MG63 (cell line): ENCODE measurements at regions not wholly inside any gene's neighbourhood (a gene's known extent, or its start where the extent isn't known, plus 50 kb on each side); places are given as distances from the start of the nearest gene placed in this dataset.
A peak's percentile ranks its signal among the peaks of the same experiment; 100 is the strongest.
"Not testable (repeated sequence)": the region's sequence is repeated elsewhere in the genome, so short reads cannot be mapped to it uniquely, and the experiment has no call there.

Experiments
- DNase-seq: peaks from one replicate; pipeline ENCODE4 v3.0.0-alpha.2; 2020
- H3K27me3 ChIP-seq: fragments of 250-450 bp; sonication (Bioruptor Pico); 2 replicates; pipeline ENCODE4 v1.5.1; 2020; ENCODE audit warnings: mild to moderate bottlenecking, moderate library complexity
- H3K36me3 ChIP-seq: fragments of 250-450 bp; sonication (Bioruptor Pico); 2 replicates; pipeline ENCODE4 v1.5.1; 2020; ENCODE audit warnings: mild to moderate bottlenecking, moderate library complexity
- H3K4me3 ChIP-seq: fragments of 250-450 bp; sonication (Bioruptor Pico); 2 replicates; pipeline ENCODE4 v1.5.1; 2020; ENCODE audit warnings: mild to moderate bottlenecking, moderate library complexity
- H3K9me3 ChIP-seq: fragments of 250-450 bp; sonication (Bioruptor Pico); 2 replicates; pipeline ENCODE4 v1.5.1; 2020; ENCODE audit warnings: mild to moderate bottlenecking, moderate library complexity

DNA sequence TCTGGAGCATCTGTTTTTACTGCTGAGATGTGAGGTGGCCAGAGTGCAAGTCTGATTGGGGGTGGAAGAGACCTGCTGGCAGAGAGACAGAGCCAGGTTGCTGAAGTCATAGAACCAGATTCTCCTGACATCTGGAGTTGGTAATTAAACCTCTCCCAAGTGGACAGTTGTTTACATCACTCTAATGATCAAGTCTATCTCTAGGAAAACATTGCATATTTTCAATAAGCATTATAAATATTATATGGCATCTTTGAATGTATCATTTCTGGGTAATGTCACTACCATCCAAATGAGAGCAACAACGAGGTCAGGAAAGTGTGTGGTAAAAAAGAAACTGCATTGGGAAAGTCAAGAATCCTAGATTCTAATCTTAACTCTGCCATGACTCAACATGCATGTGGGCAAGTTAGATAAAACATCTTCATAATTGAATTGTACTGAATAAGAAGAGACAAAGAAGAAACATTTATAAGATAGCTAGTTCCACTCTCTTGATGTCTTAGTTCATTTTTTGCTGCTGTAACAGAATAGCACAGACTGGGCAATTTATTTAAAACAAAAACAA lies 351.2 kb upstream of the API5 start:
- H3K4me3 ChIP-seq = no peak overlapping the region
- H3K9me3 ChIP-seq = no peaks in the 10 kb centered on the region
- H3K27me3 ChIP-seq = peaks cover 9% of the 10 kb centered on the region
- H3K36me3 ChIP-seq = no peaks in the 10 kb centered on the region
- no peak for DNase-seq

- Histone ChIP-seq H3K36me3 (no peaks in the 10 kb centered on the region), H3K4me3 (no peak overlapping the region), H3K9me3 (no peaks in the 10 kb centered on the region), H3K27me3 (peaks cover 9% of the 10 kb centered on the region)
- no peak for DNase-seq
Measured at GRCh38 chr11:42967653-42968052, 344.1 kb upstream of the API5 start.

DNA sequence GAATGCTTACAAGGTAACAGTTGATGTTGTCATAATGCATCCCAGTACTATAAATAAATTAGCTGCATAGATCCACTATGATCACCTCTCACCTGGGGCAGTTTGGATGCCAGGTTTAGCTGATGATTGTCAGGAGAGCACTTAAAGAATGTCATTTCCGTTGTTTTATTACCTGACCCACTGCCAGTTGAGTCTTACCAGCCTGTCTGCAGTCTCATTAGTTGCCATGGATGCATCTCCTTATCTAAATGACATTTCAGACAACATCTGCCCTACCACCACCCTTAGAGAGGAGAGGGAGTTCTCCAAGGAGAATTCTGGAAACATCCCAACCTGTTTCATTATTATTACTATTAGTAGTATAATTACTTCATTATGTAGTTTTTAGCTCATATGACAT lies 339.1 kb upstream of the API5 start:
- H3K4me3 ChIP-seq = no peak overlapping the region
- H3K9me3 ChIP-seq = no peaks in the 10 kb centered on the region
- no peaks in the 10 kb centered on the region for H3K27me3 ChIP-seq
- no peak for DNase-seq
- no peaks in the 10 kb centered on the region for H3K36me3 ChIP-seq

GRCh38 chr11:42974510-42975179 lies 337.2 kb upstream of the API5 start:
- DNase-seq = no peak
- no peak overlapping the region for H3K4me3 ChIP-seq
- H3K27me3 ChIP-seq = no peaks in the 10 kb centered on the region
- no peaks in the 10 kb centered on the region for H3K9me3 ChIP-seq
- no peaks in the 10 kb centered on the region for H3K36me3 ChIP-seq

GRCh38 chr11:42975180-42975529 lies 336.6 kb upstream of the API5 start:
- DNase-seq = no peak
- H3K9me3 ChIP-seq = no peaks in the 10 kb centered on the region
- H3K4me3 ChIP-seq = no peak overlapping the region
- no peaks in the 10 kb centered on the region for H3K36me3 ChIP-seq
- H3K27me3 ChIP-seq = no peaks in the 10 kb centered on the region

DNA sequence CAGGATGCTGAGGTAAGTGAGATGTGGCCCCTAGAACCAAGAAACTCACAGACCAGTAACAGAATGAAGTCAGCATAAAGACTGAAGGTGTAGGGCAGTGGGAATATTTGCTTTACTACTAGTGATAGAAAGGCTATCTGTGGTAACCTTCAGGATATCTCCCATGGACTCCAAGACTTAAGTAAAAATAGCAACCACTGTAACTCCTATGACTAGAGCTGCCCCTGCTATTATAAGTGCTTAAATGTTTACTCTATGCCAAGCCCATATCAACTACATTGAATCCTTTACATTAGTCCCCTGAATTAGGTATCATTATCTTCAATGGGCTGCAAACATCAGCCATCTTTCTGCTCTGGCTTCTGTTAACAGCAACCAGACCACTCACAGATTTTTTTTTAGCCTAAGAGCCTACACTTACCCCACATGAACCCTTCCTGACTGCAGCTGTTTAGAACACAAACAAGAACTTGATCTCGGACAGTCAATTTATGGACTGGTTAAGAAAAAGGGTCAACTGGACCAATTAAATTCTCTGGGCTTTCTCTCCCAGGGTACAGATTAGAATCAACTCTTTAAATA lies 335.1 kb upstream of the API5 start:
- Histone ChIP-seq H3K4me3 (no peak overlapping the region), H3K36me3 (no peaks in the 10 kb centered on the region), H3K9me3 (no peaks in the 10 kb centered on the region), H3K27me3 (no peaks in the 10 kb centered on the region)
- no peak for DNase-seq

GRCh38 chr11:42992594-42992993 lies 319.2 kb upstream of the API5 start:
- Histone ChIP-seq H3K27me3 (no peaks in the 10 kb centered on the region; the same call in 1 of the 2 replicates), H3K9me3 (no peaks in the 10 kb centered on the region), H3K4me3 (no peak overlapping the region), H3K36me3 (no peaks in the 10 kb centered on the region)
- no peak for DNase-seq

DNA sequence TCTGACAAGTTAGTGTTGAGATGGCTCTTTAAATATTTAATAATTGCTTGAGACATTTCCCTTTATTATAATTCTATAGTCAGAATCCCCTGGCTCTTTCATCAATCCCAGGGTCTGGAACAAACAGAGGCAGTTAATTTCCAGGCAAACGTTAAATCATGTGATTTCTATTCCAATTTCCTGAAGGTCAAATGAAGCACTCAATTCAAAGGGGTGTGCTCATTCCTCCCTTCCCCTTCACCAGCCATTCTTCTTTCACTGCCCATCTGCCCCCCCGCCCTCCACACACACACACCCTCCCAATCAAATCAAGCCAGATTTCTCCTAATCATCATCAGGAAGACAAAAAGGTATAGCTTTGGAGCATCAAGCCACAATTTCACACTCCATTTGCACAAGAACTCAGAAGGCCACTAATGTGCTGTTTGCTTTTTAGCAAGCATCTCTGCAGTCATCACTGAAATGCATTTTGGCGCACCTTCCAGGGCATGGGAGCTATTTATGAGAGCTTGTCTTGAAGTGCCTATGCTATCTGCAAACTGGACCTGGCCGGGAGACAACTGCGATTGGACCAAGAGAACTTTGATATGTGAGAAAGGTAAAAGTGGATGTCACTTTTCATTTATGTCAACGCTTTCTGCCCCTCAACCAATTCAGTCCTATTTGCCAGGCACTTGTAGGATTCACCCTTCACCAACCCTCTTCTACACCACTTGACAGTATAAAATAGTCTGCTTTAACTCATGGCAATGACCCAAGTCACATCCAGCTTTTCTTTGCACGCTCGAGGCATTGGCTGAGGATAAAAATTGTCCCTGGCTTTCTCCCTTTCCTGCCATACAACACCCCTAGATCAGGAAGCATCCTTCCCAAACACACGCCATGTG lies 315.1 kb upstream of the API5 start:
- Histone ChIP-seq H3K27me3 (no peaks in the 10 kb centered on the region; the same call in 1 of the 2 replicates), H3K36me3 (no peaks in the 10 kb centered on the region), H3K4me3 (no peak overlapping the region), H3K9me3 (no peaks in the 10 kb centered on the region)
- no peak for DNase-seq

GRCh38 chr11:43004879-43005278 lies 306.9 kb upstream of the API5 start:
- H3K27me3 ChIP-seq, DNase-seq, H3K36me3 ChIP-seq, H3K9me3 ChIP-seq, H3K4me3 ChIP-seq: not testable (repeated sequence)

DNA sequence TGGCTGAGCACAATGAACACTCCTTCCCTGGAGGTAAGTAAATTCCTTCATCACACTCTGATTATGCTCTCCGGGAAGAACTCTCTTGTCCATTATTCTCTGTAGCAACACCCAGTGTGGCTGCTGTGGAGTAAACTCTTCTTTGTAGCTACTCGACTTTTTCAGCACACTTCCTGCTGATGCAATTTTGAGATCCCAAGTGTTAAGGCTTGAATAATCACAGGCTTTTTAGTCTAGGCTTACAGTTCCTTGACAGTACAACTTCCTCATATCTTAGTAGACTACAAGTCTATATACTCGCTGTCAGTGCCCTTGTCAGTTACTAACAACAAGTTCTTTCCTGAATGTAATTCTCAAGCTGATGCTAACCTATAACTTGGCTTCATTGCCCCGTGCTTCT lies 301.8 kb upstream of the API5 start:
- Histone ChIP-seq H3K27me3 (peaks cover 4% of the 10 kb centered on the region; the same call in 1 of the 2 replicates), H3K36me3 (no peaks in the 10 kb centered on the region), H3K4me3 (no peak overlapping the region), H3K9me3 (no peaks in the 10 kb centered on the region)
- DNase-seq = no peak

GRCh38 chr11:43012606-43013005 lies 299.2 kb upstream of the API5 start:
- no peak for DNase-seq
- Histone ChIP-seq H3K27me3 (peaks cover 4% of the 10 kb centered on the region; the same call in 1 of the 2 replicates), H3K36me3 (no peaks in the 10 kb centered on the region), H3K4me3 (no peak overlapping the region), H3K9me3 (no peaks in the 10 kb centered on the region)

DNA sequence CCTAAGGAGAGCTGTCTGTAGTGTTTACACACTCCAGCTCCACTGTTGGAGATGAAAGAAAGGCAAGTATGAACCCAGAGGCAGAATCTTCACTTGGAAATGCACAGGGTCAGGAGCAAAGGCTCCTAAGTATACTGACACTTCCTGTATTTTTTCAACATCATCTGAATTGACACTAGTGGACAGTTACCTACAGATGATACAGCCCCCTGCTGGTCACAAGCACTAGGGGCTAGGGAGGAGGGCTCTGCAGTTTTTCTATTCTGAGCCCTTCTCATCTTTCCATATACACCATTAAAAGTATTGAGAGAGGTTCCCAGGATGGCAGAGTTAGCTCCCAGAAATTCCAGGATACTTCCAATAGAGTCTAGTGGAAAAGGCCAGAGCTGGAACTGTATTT lies 290.3 kb upstream of the API5 start:
- Histone ChIP-seq H3K4me3 (no peak overlapping the region), H3K36me3 (no peaks in the 10 kb centered on the region), H3K27me3 (no peaks in the 10 kb centered on the region; the same call in 1 of the 2 replicates), H3K9me3 (no peaks in the 10 kb centered on the region)
- peak; percentile 5 for DNase-seq

DNA sequence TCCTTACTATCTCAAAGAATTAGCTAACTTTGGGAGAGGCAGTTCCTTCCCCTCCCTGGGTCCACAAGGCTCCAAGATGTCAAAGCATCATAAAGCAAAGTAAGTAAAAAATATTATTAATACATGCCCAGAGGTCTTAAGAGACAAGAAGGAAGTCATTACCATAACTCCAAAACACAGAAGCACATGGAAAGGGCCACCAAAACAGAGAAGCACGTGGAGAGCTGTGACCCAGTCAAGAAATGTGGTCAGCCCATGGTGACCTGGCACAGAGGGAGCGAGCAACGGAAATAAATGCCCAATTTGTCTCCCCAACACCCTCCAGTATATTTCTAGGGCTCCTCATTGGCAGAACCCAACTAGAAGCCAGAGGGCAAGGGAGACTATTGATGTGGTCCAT lies 277.5 kb upstream of the API5 start:
- Histone ChIP-seq H3K4me3 (no peak overlapping the region), H3K36me3 (no peaks in the 10 kb centered on the region), H3K27me3 (peaks cover 10% of the 10 kb centered on the region; the same call in 1 of the 2 replicates), H3K9me3 (no peaks in the 10 kb centered on the region)
- DNase-seq = no peak

GRCh38 chr11:43035086-43035485 lies 276.7 kb upstream of the API5 start:
- H3K9me3 ChIP-seq = no peaks in the 10 kb centered on the region
- no peak overlapping the region for H3K4me3 ChIP-seq
- DNase-seq = no peak
- peaks cover 9% of the 10 kb centered on the region; the same call in 1 of the 2 replicates for H3K27me3 ChIP-seq
- H3K36me3 ChIP-seq = no peaks in the 10 kb centered on the region

DNA sequence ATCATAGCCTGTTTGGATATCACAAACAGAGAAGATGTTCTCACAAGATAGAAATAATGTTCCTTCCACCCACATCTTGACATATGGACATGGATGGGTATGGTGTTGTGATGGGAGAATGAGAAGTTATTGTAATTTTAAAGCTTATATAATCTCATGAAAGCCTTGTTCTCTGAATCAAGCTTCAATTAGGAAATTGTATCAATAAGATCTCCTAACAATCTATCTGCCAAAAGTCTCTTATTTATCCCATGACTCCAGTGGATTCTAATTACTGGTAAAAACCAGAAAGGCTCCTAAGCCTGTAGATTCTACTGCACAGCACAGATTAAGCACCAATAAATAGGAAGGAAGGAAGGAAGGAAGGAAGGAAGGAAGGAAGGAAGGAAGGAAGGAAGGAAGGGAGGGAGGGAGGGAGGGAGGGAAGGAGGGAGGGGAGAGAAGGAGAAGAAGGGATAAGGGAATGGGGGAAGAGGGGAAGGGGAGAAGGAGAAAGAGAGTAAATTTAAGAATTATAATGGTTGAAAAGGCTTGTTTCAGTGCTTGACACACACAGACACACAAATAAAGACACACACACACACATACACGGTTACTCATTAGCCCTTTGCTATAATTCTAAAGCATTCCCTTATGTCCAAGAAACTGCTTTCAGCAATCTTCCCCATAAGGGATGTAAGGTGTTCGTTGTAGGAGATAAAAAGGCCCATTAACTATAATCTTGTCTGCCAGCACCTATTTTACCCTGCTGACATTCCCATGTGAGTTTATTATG lies 258.0 kb upstream of the API5 start:
- DNase-seq = no peak
- H3K9me3 ChIP-seq = no peaks in the 10 kb centered on the region
- no peak overlapping the region for H3K4me3 ChIP-seq
- H3K27me3 ChIP-seq = no peaks in the 10 kb centered on the region; the same call in 1 of the 2 replicates
- H3K36me3 ChIP-seq = no peaks in the 10 kb centered on the region

GRCh38 chr11:43067681-43068080 lies 244.1 kb upstream of the API5 start:
- peaks cover 3% of the 10 kb centered on the region; the same call in 1 of the 2 replicates for H3K27me3 ChIP-seq
- H3K4me3 ChIP-seq = no peak overlapping the region
- H3K9me3 ChIP-seq = 0 out of 2 replicates have a peak, but pooled peaks cover 2% of the 10 kb centered on the region
- DNase-seq = no peak
- no peaks in the 10 kb centered on the region for H3K36me3 ChIP-seq
